A549 (cell line): ENCODE measurements at regions not wholly inside any gene's neighbourhood (a gene's known extent, or its start where the extent isn't known, plus 50 kb on each side); places are given as distances from the start of the nearest gene placed in this dataset.

Experiments
- ATAC-seq, 2 experiments: fragments of 200-7000 bp in 1 of 2; fragments of >200 bp in 1 of 2; cut with Nextera tagmentation in 1 of 2; cut with Tn5 transposase in 1 of 2; 3 replicates each; pipeline versions ENCODE4 v1.8.0 to v1.9.1; 2018 to 2020; ENCODE audit warnings: mild to moderate bottlenecking in 1 of 2, moderate library complexity in 1 of 2
- CTCF ChIA-PET: fragments of 300-600 bp; sonication (Branson Sonifier 250); formaldehyde crosslinking; extraction: SDS; loops from one replicate; lab custom pipeline; 2021; ENCODE audit warnings: antibody characterized with exemption, inconsistent platforms; lab: Yijun Ruan, JAX
- POLR2A ChIA-PET: fragments of 350-600 bp; formaldehyde crosslinking; extraction: SDS; loops from one replicate; lab custom pipeline; 2021; ENCODE audit warnings: antibody characterized with exemption, inconsistent platforms; lab: Yijun Ruan, JAX
- DNase-seq, 2 experiments: peaks; one replicate each; pipeline versions ENCODE4 v3.0.0 to v3.0.0-alpha.2; 2011 to 2016; ENCODE audit warnings: low read depth in 1 of 2, low spot score in 1 of 2
- FAIRE-seq: peaks from 2 replicates; lab custom pipeline; 2011; peaks lifted over from hg19 to GRCh38; lab: Jason Lieb, UNC
- H3K27ac ChIP-seq, 2 experiments: fragments of >200 bp; sonication (Bioruptor Twin); formaldehyde crosslinking; 3 replicates each; pipeline ENCODE4 v1.5.1; 2016 to 2017
- H3K4me1 ChIP-seq: fragments of >200 bp; sonication (Bioruptor Twin); formaldehyde crosslinking; 3 replicates; pipeline ENCODE4 v1.6.1; 2016
- H3K4me2 ChIP-seq: fragments of >200 bp; sonication (Bioruptor Twin); formaldehyde crosslinking; 3 replicates; pipeline ENCODE4 v1.6.1; 2016
- H3K4me3 ChIP-seq: fragments of >200 bp; sonication (Bioruptor Twin); formaldehyde crosslinking; 3 replicates; pipeline ENCODE4 v1.5.1; 2016
- H3K9me3 ChIP-seq: fragments of >200 bp; sonication (Bioruptor Twin); formaldehyde crosslinking; 3 replicates; pipeline ENCODE4 v1.6.1; 2016
- ATOH8 ChIP-seq: fragments of 250-450 bp; sonication (Bioruptor Pico); IDR thresholded peaks from 2 replicates; pipeline ENCODE4 v1.5.0; 2020; ENCODE audit warnings: low read depth, mild to moderate bottlenecking, moderate library complexity
- CBX2 ChIP-seq: fragments of 200-600 bp; sonication (generic); IDR thresholded peaks from 2 replicates; pipeline ENCODE4 v1.6.1; 2016; ENCODE audit warnings: low read depth, mild to moderate bottlenecking, borderline replicate concordance
- CBX8 ChIP-seq: fragments of 200-600 bp; sonication (generic); IDR thresholded peaks from 2 replicates; pipeline ENCODE4 v1.6.1; 2016
- CHD2 ChIP-seq: fragments of 150-350 bp; IDR thresholded peaks from 2 replicates; pipeline ENCODE4 v1.6.1; 2014; ENCODE audit warnings: low read length; ENCODE audit not compliant: partially characterized antibody
- CTCF ChIP-seq: fragments of >200 bp; sonication (Bioruptor Twin); formaldehyde crosslinking; IDR thresholded peaks from 3 replicates; pipeline ENCODE4 v1.5.1; 2016
- EHF ChIP-seq: fragments of 250-450 bp; sonication (Bioruptor Pico); IDR thresholded peaks from 2 replicates; pipeline ENCODE4 v1.5.0; 2020; ENCODE audit warnings: mild to moderate bottlenecking
- EHMT2 ChIP-seq: fragments of 200-600 bp; sonication (generic); IDR thresholded peaks from 2 replicates; pipeline ENCODE4 v1.6.1; 2016; ENCODE audit warnings: antibody characterized with exemption, low read depth, mild to moderate bottlenecking, moderate library complexity
- EP300 ChIP-seq, 2 experiments: fragments of >200 bp; sonication (Bioruptor Twin); formaldehyde crosslinking; IDR thresholded peaks; 2 replicates in 1 of 2; 3 replicates in 1 of 2; pipeline ENCODE4 v1.6.1; 2016 to 2017
- HES2 ChIP-seq: fragments of >200 bp; sonication (Bioruptor Twin); formaldehyde crosslinking; IDR thresholded peaks from 2 replicates; pipeline ENCODE4 v1.6.1; 2016
- HOXA7 ChIP-seq: fragments of 250-450 bp; sonication (Bioruptor Pico); IDR thresholded peaks from 2 replicates; pipeline ENCODE4 v1.5.0; 2020; ENCODE audit warnings: mild to moderate bottlenecking, moderate library complexity
- JUN ChIP-seq, 2 experiments: fragments of >200 bp; sonication (Bioruptor Twin); formaldehyde crosslinking; IDR thresholded peaks; 2 replicates in 1 of 2; 3 replicates in 1 of 2; pipeline ENCODE4 v1.6.1; 2016 to 2017
- MAFK ChIP-seq: fragments of 450-650 bp; IDR thresholded peaks from 2 replicates; pipeline ENCODE4 v1.6.1; 2014; ENCODE audit not compliant: partially characterized antibody
- MAX ChIP-seq: IDR thresholded peaks from 2 replicates; pipeline ENCODE4 v1.6.1; 2012
- MAZ ChIP-seq: fragments of 150-350 bp; IDR thresholded peaks from 2 replicates; pipeline ENCODE4 v1.6.1; 2014; ENCODE audit warnings: antibody characterized with exemption, low read depth, low read length, borderline replicate concordance
- NR3C1 ChIP-seq: fragments of >200 bp; sonication (Bioruptor Twin); formaldehyde crosslinking; IDR thresholded peaks from 3 replicates; pipeline ENCODE4 v1.6.1; 2017
- PHF8 ChIP-seq: fragments of 200-600 bp; sonication (generic); IDR thresholded peaks from 2 replicates; pipeline ENCODE4 v1.6.1; 2016; ENCODE audit warnings: low read depth, mild to moderate bottlenecking, antibody characterized with exemption, moderate library complexity, borderline replicate concordance
- POLR2A ChIP-seq: IDR thresholded peaks from 2 replicates; pipeline ENCODE4 v1.6.1; 2012; ENCODE audit warnings: mild to moderate bottlenecking, low read length
- RNF2 ChIP-seq: fragments of 200-600 bp; sonication (generic); IDR thresholded peaks from 2 replicates; pipeline ENCODE4 v1.6.1; 2016; ENCODE audit warnings: low read depth, mild to moderate bottlenecking, antibody characterized with exemption, moderate library complexity, borderline replicate concordance
- SMC3 ChIP-seq: fragments of >200 bp; sonication (Bioruptor Twin); formaldehyde crosslinking; IDR thresholded peaks from 3 replicates; pipeline ENCODE4 v1.6.1; 2018; ENCODE audit warnings: inconsistent platforms
- TFCP2L1 ChIP-seq: fragments of 250-450 bp; sonication (Bioruptor Pico); IDR thresholded peaks from 2 replicates; pipeline ENCODE4 v1.5.0; 2021; ENCODE audit warnings: mild to moderate bottlenecking
- ZNF302 ChIP-seq: fragments of 250-450 bp; sonication (Bioruptor Pico); IDR thresholded peaks from 2 replicates; pipeline ENCODE4 v1.9.0; 2021; ENCODE audit warnings: inconsistent platforms, mild to moderate bottlenecking, moderate library complexity
- ZSCAN20 ChIP-seq: fragments of 250-450 bp; sonication (Bioruptor Pico); IDR thresholded peaks from 2 replicates; pipeline ENCODE4 v1.8.0; 2022; ENCODE audit warnings: mild to moderate bottlenecking, moderate library complexity
- WGBS: methylation state at CpG from one replicate; pipeline ENCODE4 v1.1.6; 2017; ENCODE audit errors: missing lambda C conversion rate; 5-methylcytosine and 5-hydroxymethylcytosine counted together

GRCh38 chr1:182170891-182171461 is 109.5 kb upstream of the ZNF648 start:
- ATAC-seq: no peak
- H3K4me1 ChIP-seq: no peaks in the 10 kb centered on the region
- POLR2A ChIA-PET: no interaction called here
- no peak overlapping the region for H3K4me2 ChIP-seq
- 62% methylated on average over 7 of the region's 7 CpGs for WGBS
- CTCF ChIA-PET: interaction anchor here (1.0 kb wide), 2 partner anchors 26 to 28 kb away, joined by 3 to 4 read pairs; no protein-coding TSS in a partner anchor
- FAIRE-seq: no peak
- H3K9me3 ChIP-seq: no peaks in the 10 kb centered on the region
- H3K4me3 ChIP-seq: no peak overlapping the region
- no peak for TF ChIP-seq CTCF
- H3K27ac ChIP-seq: no peak overlapping the region
- DNase-seq: no peak

GRCh38 chr1:182169203-182169602 is 107.7 kb upstream of the ZNF648 start:
- no peaks in the 10 kb centered on the region for H3K9me3 ChIP-seq
- H3K4me1 ChIP-seq: no peaks in the 10 kb centered on the region
- DNase-seq (no peak), ATAC-seq (no peak), FAIRE-seq (no peak)
- 41% methylated on average over 9 of the region's 9 CpGs for WGBS
- POLR2A ChIA-PET: no interaction called here
- H3K4me2 ChIP-seq: no peak overlapping the region
- CTCF ChIA-PET: no interaction called here
- H3K27ac ChIP-seq: no peak overlapping the region
- no peak overlapping the region for H3K4me3 ChIP-seq
- no peak for TF ChIP-seq MAZ

GRCh38 chr1:182166750-182167149 is 105.2 kb upstream of the ZNF648 start:
- Histone ChIP-seq H3K27ac (no peak overlapping the region), H3K4me1 (no peaks in the 10 kb centered on the region), H3K9me3 (no peaks in the 10 kb centered on the region), H3K4me2 (no peak overlapping the region), H3K4me3 (no peak overlapping the region)
- 83% methylated on average over 1 of the region's 1 CpG for WGBS
- ATAC-seq (no peak), DNase-seq (no peak), FAIRE-seq (no peak)
- CTCF ChIA-PET: interaction anchor here (1.6 kb wide), 1 partner anchor 24 kb away, joined by 9 read pairs; no protein-coding TSS in a partner anchor
- no peak for TF ChIP-seq SMC3
- TF ChIP-seq ZNF302 (CRISPR knock-in tag): no peak
- no peak for TF ChIP-seq MAX
- TF ChIP-seq NR3C1: no peak
- TF ChIP-seq ATOH8 (CRISPR knock-in tag): no peak
- TF ChIP-seq RNF2: no peak
- no peak for TF ChIP-seq POLR2A
- TF ChIP-seq CBX8: no peak
- TF ChIP-seq ZSCAN20 (CRISPR knock-in tag): no peak
- no peak for TF ChIP-seq HOXA7
- no peak for TF ChIP-seq HES2
- TF ChIP-seq EP300 (IDR thresholded peaks at IDR 0.05): no peak
- POLR2A ChIA-PET: no interaction called here

- ChIA-PET POLR2A (no interaction called here), CTCF (interaction anchor here (1.6 kb wide), 1 partner anchor 23 kb away, joined by 9 read pairs; no protein-coding TSS in a partner anchor)
- Histone ChIP-seq H3K4me3 (no peak overlapping the region), H3K4me1 (no peaks in the 10 kb centered on the region), H3K9me3 (no peaks in the 10 kb centered on the region), H3K4me2 (no peak overlapping the region), H3K27ac (no peak overlapping the region)
- ATAC-seq (no peak), DNase-seq (no peak), FAIRE-seq (no peak)
- 85% methylated on average over 5 of the region's 5 CpGs for whole genome bisulfite sequencing
- TF ChIP-seq PHF8 (no peak), CHD2 (no peak), CBX2 (no peak), MAFK (no peak), CTCF (no peak), ATOH8 (CRISPR knock-in tag) (no peak), EHF (CRISPR knock-in tag) (no peak), EHMT2 (no peak), NR3C1 (no peak), JUN (IDR thresholded peaks at IDR 0.05) (no peak), TFCP2L1 (CRISPR knock-in tag) (no peak)
Observed at GRCh38 chr1:182166321-182166720, 104.8 kb upstream of the ZNF648 start.
